Kidney (tissue), 13 donors: ENCODE measurements at regions not wholly inside any gene's neighbourhood (a gene's known extent, or its start where the extent isn't known, plus 50 kb on each side); places are given as distances from the start of the nearest gene placed in this dataset.
A peak's percentile ranks its signal among the peaks of the same experiment; 100 is the strongest.

Experiments
- DNase-seq, 5 donors: peaks; one replicate each; pipeline ENCODE4 v3.0.0-alpha.2; 2013 to 2020
- FAIRE-seq: peaks from 2 replicates; lab custom pipeline; 2012; peaks lifted over from hg19 to GRCh38; lab: Jason Lieb, UNC
- H3K27ac ChIP-seq, 2 donors: one replicate each; pipeline ENCODE4 v1.7.0; 2013; ENCODE audit warnings: low read depth in 2 of 2, low read length in 2 of 2, inconsistent platforms in 1 of 2
- H3K27me3 ChIP-seq: one replicate; pipeline ENCODE4 v1.7.1; 2013; ENCODE audit warnings: low read length, inconsistent platforms; ENCODE audit not compliant: control insufficient read depth, insufficient read depth
- H3K36me3 ChIP-seq, 3 donors: one replicate each; pipeline versions ENCODE4 v1.7.0 to v1.7.1; 2013; ENCODE audit warnings: low read length in 3 of 3, control low read depth in 1 of 3, inconsistent platforms in 1 of 3; ENCODE audit not compliant: insufficient read depth in 3 of 3, control insufficient read depth in 2 of 3
- H3K4me1 ChIP-seq, 3 donors: one replicate each; pipeline versions ENCODE4 v1.7.0 to v1.7.1; 2013; ENCODE audit warnings: low read length in 3 of 3, inconsistent platforms in 1 of 3, low read depth in 1 of 3; ENCODE audit not compliant: control insufficient read depth in 2 of 3, insufficient read depth in 2 of 3
- H3K4me3 ChIP-seq, 3 donors: one replicate each; pipeline versions ENCODE4 v1.7.0 to v1.8.1; 2013; ENCODE audit warnings: low read length in 3 of 3, control low read depth in 1 of 3, inconsistent platforms in 1 of 3
- H3K9ac ChIP-seq, 3 donors: one replicate each; pipeline versions ENCODE4 v1.7.0 to v1.7.1; 2013; ENCODE audit warnings: low read length in 3 of 3, control low read depth in 1 of 3, inconsistent platforms in 1 of 3
- H3K9me3 ChIP-seq, 3 donors: one replicate each; pipeline versions ENCODE4 v1.7.0 to v1.7.1; 2013; ENCODE audit warnings: low read length in 3 of 3, control low read depth in 1 of 3, inconsistent platforms in 1 of 3; ENCODE audit not compliant: control insufficient read depth in 2 of 3, insufficient read depth in 1 of 3
- CTCF ChIP-seq: IDR thresholded peaks from 3 replicates; pipeline ENCODE4 v1.5.1; 2012; ENCODE audit warnings: mild to moderate bottlenecking, moderate library complexity, borderline replicate concordance; ENCODE audit not compliant: insufficient read depth; ENCODE audit errors: extremely low read depth
- intact Hi-C: fragments of 100-400 bp; cut with DNase I; formaldehyde crosslinking; loops from one replicate; pipeline ENCODE4 v1.11.1; 2022
- donor health status: control.
- donor health status: control.
- donor health status: control.
- donor health status: control.
- donor health status: control.
- donor health status: DM: yes; HTN: yes; CAD: no.
- donor health status: Normal renal cell carcinoma (clear cell type).

GRCh38 chr2:242034138-242034537 lies 164.6 kb downstream of the RTP5 start:
- Histone ChIP-seq H3K36me3 (no peaks in the 10 kb centered on the region), H3K4me3 (no peak overlapping the region), H3K27ac (no peak overlapping the region), H3K9me3 (no peaks in the 10 kb centered on the region), H3K4me1 (no peaks in the 10 kb centered on the region), H3K27me3 (no peaks in the 10 kb centered on the region), H3K9ac (no peak overlapping the region)
- intact Hi-C loops, result no loop called here
- DNase-seq (no peak), FAIRE-seq (no peak)
- TF ChIP-seq CTCF, result no peak

- Histone ChIP-seq H3K36me3 (no peaks in the 10 kb centered on the region), H3K9ac (no peak overlapping the region), H3K4me1 (no peaks in the 10 kb centered on the region), H3K27ac (no peak overlapping the region), H3K4me3 (no peak overlapping the region), H3K9me3 (no peaks in the 10 kb centered on the region), H3K27me3 (no peaks in the 10 kb centered on the region)
- intact Hi-C loops, result no loop called here
- DNase-seq, result peak in 2 of 5 donors; percentile 13 to 19
- no peak for TF ChIP-seq CTCF
- FAIRE-seq, result no peak
Measured at GRCh38 chr2:242034996-242035814, 165.7 kb downstream of the RTP5 start.

- H3K9me3 ChIP-seq, result no peaks in the 10 kb centered on the region
- intact Hi-C loops, result no loop called here
- no peak overlapping the region for H3K4me3 ChIP-seq
- FAIRE-seq (no peak), DNase-seq (no peak)
- H3K27me3 ChIP-seq, result no peaks in the 10 kb centered on the region
- no peak overlapping the region for H3K27ac ChIP-seq
- H3K36me3 ChIP-seq, result no peaks in the 10 kb centered on the region
- TF ChIP-seq CTCF, result no peak
- no peaks in the 10 kb centered on the region for H3K4me1 ChIP-seq
- no peak overlapping the region for H3K9ac ChIP-seq
Measured at GRCh38 chr2:242035858-242036652, 166.5 kb downstream of the RTP5 start.
